K562 (cell line): ENCODE measurements at regions not wholly inside any gene's neighbourhood (a gene's known extent, or its start where the extent isn't known, plus 50 kb on each side); places are given as distances from the start of the nearest gene placed in this dataset.

Experiments used
- ATF4 ChIP-seq: fragments of 450-650 bp; formaldehyde crosslinking; IDR thresholded peaks from 2 replicates; pipeline ENCODE4 v1.4.0; 2022; ENCODE audit warnings: mild to moderate bottlenecking, moderate library complexity
- CBFA2T3 ChIP-seq: fragments of 450-650 bp; IDR thresholded peaks from 2 replicates; pipeline ENCODE4 v1.6.1; 2017
- CHAMP1 ChIP-seq: fragments of 450-650 bp; IDR thresholded peaks from 2 replicates; pipeline ENCODE4 v1.6.1; 2016; ENCODE audit warnings: mild to moderate bottlenecking
- E2F8 ChIP-seq: fragments of 450-650 bp; IDR thresholded peaks from 2 replicates; pipeline ENCODE4 v1.7.1; 2018; ENCODE audit warnings: mild to moderate bottlenecking, low read depth; ENCODE audit not compliant: partially characterized antibody
- GABPA ChIP-seq: fragments of 200-800 bp; sonication (Bioruptor generic); conservative IDR thresholded peaks from 2 replicates; pipeline ENCODE4 v1.6.1; 2016; ENCODE audit warnings: low read depth, missing genetic modification characterization, missing compliant biosample characterization
- KDM1A ChIP-seq, 2 experiments: fragments of 450-650 bp; IDR thresholded peaks; 2 replicates each; pipeline ENCODE4 v1.6.1; 2016; ENCODE audit warnings: mild to moderate bottlenecking in 2 of 2
- MTF1 ChIP-seq: fragments of 250-450 bp; sonication (Bioruptor Pico); IDR thresholded peaks from 2 replicates; pipeline ENCODE4 v1.9.0; 2021; ENCODE audit warnings: moderate library complexity, mild to moderate bottlenecking, inconsistent platforms, borderline replicate concordance
- NR4A1 ChIP-seq, 2 experiments: fragments of 250-450 bp in 1 of 2; fragments of 450-650 bp in 1 of 2; sonication (Bioruptor Pico) in 1 of 2; IDR thresholded peaks; 2 replicates each; pipeline versions ENCODE4 v1.4.0 to v1.6.1; 2016 to 2020; ENCODE audit warnings: mild to moderate bottlenecking in 2 of 2, missing compliant biosample characterization in 1 of 2, missing genetic modification characterization in 1 of 2, moderate library complexity in 1 of 2
- OTX1 ChIP-seq: fragments of 450-650 bp; formaldehyde crosslinking; IDR thresholded peaks from 2 replicates; pipeline ENCODE4 v1.4.0; 2022; ENCODE audit warnings: mild to moderate bottlenecking
- POLR2AphosphoS5 ChIP-seq: IDR thresholded peaks from 2 replicates; pipeline ENCODE4 v1.6.1; 2011; ENCODE audit warnings: mild to moderate bottlenecking, low read depth, low read length, moderate library complexity; ENCODE audit not compliant: control insufficient read depth, insufficient read depth
- SMARCA5 ChIP-seq: fragments of 450-650 bp; IDR thresholded peaks from 2 replicates; pipeline ENCODE4 v1.6.1; 2016
- SNAPC5 ChIP-seq: fragments of 250-450 bp; sonication (Bioruptor Pico); IDR thresholded peaks from 2 replicates; pipeline ENCODE4 v1.8.0; 2021; ENCODE audit warnings: moderate library complexity, mild to moderate bottlenecking, inconsistent platforms
- TRIM25 ChIP-seq: fragments of 450-650 bp; IDR thresholded peaks from 2 replicates; pipeline ENCODE4 v1.7.0; 2016; ENCODE audit warnings: borderline replicate concordance
- ZBTB17 ChIP-seq: fragments of 450-650 bp; formaldehyde crosslinking; IDR thresholded peaks from 2 replicates; pipeline ENCODE4 v1.4.0; 2020; ENCODE audit warnings: mild to moderate bottlenecking
- ZBTB2 ChIP-seq: fragments of 450-650 bp; IDR thresholded peaks from 2 replicates; pipeline ENCODE4 v1.6.1; 2016; ENCODE audit warnings: antibody characterized with exemption
- ZBTB43 ChIP-seq: sonication (generic); formaldehyde crosslinking; IDR thresholded peaks from 2 replicates; pipeline ENCODE4 v1.8.0; 2023; ENCODE audit warnings: mild to moderate bottlenecking, missing genetic modification reagents

- TF ChIP-seq ZBTB2 (no peak), E2F8 (no peak), SNAPC5 (CRISPR knock-in tag) (no peak), OTX1 (CRISPR knock-in tag) (no peak), ZBTB17 (CRISPR knock-in tag) (no peak), POLR2AphosphoS5 (peak; percentile 20; the same call in 1 of the 2 replicates), CBFA2T3 (peak; percentile 82), MTF1 (CRISPR knock-in tag) (no peak), TRIM25 (no peak), KDM1A (IDR thresholded peaks at IDR 0.05) (peak; percentile 83 to 88), NR4A1 (CRISPR knock-in tag; IDR thresholded peaks at IDR 0.05) (no peak), NR4A1 (tag; IDR thresholded peaks at IDR 0.05) (no peak), ZBTB43 (CRISPR knock-in tag) (no peak), SMARCA5 (no peak), GABPA (tag) (peak; percentile 74), ATF4 (CRISPR knock-in tag) (no peak), CHAMP1 (no peak)
Observed at GRCh38 chr14:55807053-55807880, 227.3 kb downstream of the KTN1 start (continued).
